CD14-positive monocyte (primary cell): ENCODE measurements at regions not wholly inside any gene's neighbourhood (a gene's known extent, or its start where the extent isn't known, plus 50 kb on each side); places are given as distances from the start of the nearest gene placed in this dataset.

ENCODE experiments used
- DNase-seq, 3 donors: peaks; one replicate each; pipeline ENCODE4 v3.0.0-alpha.2; 2011 to 2022
- H2AFZ ChIP-seq: 2 replicates; pipeline ENCODE4 v1.6.0; 2012; ENCODE audit warnings: mild to moderate bottlenecking, low read depth, low read length, inconsistent platforms; ENCODE audit not compliant: insufficient read depth, poor library complexity, severe bottlenecking
- H3K27ac ChIP-seq, 2 donors: 1 replicate in 1 of 2; 2 replicates in 1 of 2; pipeline ENCODE4 v1.5.1; 2012 to 2013; ENCODE audit warnings: low read length in 2 of 2, control low read depth in 1 of 2, inconsistent platforms in 1 of 2, low read depth in 1 of 2, mild to moderate bottlenecking in 1 of 2
- H3K27me3 ChIP-seq, 2 donors: one replicate each; pipeline versions ENCODE4 v1.6.0 to v1.6.1; 2011 to 2013; ENCODE audit warnings: low read length in 2 of 2; ENCODE audit not compliant: control insufficient read depth in 2 of 2, insufficient read depth in 2 of 2
- H3K36me3 ChIP-seq, 2 donors: replicated peaks in 1 of 2; 1 replicate in 1 of 2; 2 replicates in 1 of 2; pipeline versions ENCODE4 v1.5.1 to v1.6.1; 2012 to 2013; ENCODE audit warnings: low read length in 2 of 2, control low read depth in 1 of 2, inconsistent platforms in 1 of 2, mild to moderate bottlenecking in 1 of 2; ENCODE audit not compliant: insufficient read depth in 2 of 2, control insufficient read depth in 1 of 2
- H3K4me1 ChIP-seq, 2 donors: 1 replicate in 1 of 2; 2 replicates in 1 of 2; pipeline versions ENCODE4 v1.5.1 to v1.6.1; 2012 to 2013; ENCODE audit warnings: low read length in 2 of 2, control low read depth in 1 of 2, inconsistent platforms in 1 of 2, mild to moderate bottlenecking in 1 of 2, moderate library complexity in 1 of 2; ENCODE audit not compliant: insufficient read depth in 2 of 2, control insufficient read depth in 1 of 2
- H3K4me2 ChIP-seq: replicated peaks from 2 replicates; pipeline ENCODE3; 2012; ENCODE audit warnings: low read length, moderate library complexity, mild to moderate bottlenecking; ENCODE audit not compliant: poor library complexity, severe bottlenecking; ENCODE audit errors: extremely low read depth
- H3K4me3 ChIP-seq, 3 experiments: fragments of 200-600 bp in 1 of 3; sonication (generic) in 1 of 3; replicated peaks in 1 of 3; 1 replicate in 2 of 3; 2 replicates in 1 of 3; pipeline ENCODE4 v1.5.1; 2011 to 2013; ENCODE audit warnings: low read length in 3 of 3, mild to moderate bottlenecking in 3 of 3, control low read depth in 2 of 3, low read depth in 2 of 3, inconsistent platforms in 1 of 3, moderate library complexity in 1 of 3
- H3K79me2 ChIP-seq: 2 replicates; pipeline ENCODE4 v1.6.0; 2012; ENCODE audit warnings: mild to moderate bottlenecking, control low read depth, inconsistent platforms, low read length, moderate library complexity; ENCODE audit not compliant: insufficient read depth
- H3K9ac ChIP-seq: 2 replicates; pipeline ENCODE4 v1.6.0; 2017; ENCODE audit warnings: low read length, mild to moderate bottlenecking; ENCODE audit not compliant: insufficient read depth, poor library complexity, severe bottlenecking
- H3K9me3 ChIP-seq, 2 donors: replicated peaks in 1 of 2; 1 replicate in 1 of 2; 2 replicates in 1 of 2; pipeline versions ENCODE4 v1.5.1 to v1.6.1; 2012 to 2013; ENCODE audit warnings: low read length in 2 of 2, control low read depth in 1 of 2; ENCODE audit not compliant: control insufficient read depth in 1 of 2, insufficient read depth in 1 of 2
- H4K20me1 ChIP-seq: 2 replicates; pipeline ENCODE4 v1.6.0; 2012; ENCODE audit warnings: mild to moderate bottlenecking, low read length, control low read depth, moderate library complexity; ENCODE audit not compliant: insufficient read depth
- H3K27ac Mint-ChIP-seq, 7 donors: one replicate each; pipeline ENCODE4 v1.8.0; 2020; ENCODE audit warnings: mild to moderate bottlenecking in 7 of 7, mixed read lengths in 7 of 7, moderate library complexity in 6 of 7, inconsistent platforms in 2 of 7
- H3K27me3 Mint-ChIP-seq, 3 donors: one replicate each; pipeline ENCODE4 v1.8.0; 2021 to 2022; ENCODE audit warnings: low read depth in 3 of 3, mild to moderate bottlenecking in 3 of 3, mixed read lengths in 3 of 3, moderate library complexity in 3 of 3, inconsistent platforms in 1 of 3
- H3K36me3 Mint-ChIP-seq, 2 donors: one replicate each; pipeline ENCODE4 v1.8.0; 2020; ENCODE audit warnings: mixed read lengths in 2 of 2, inconsistent platforms in 1 of 2, mild to moderate bottlenecking in 1 of 2
- H3K4me1 Mint-ChIP-seq: one replicate; pipeline ENCODE4 v1.8.0; 2020; ENCODE audit warnings: mild to moderate bottlenecking, mixed read lengths
- H3K4me3 Mint-ChIP-seq, 2 donors: one replicate each; pipeline ENCODE4 v1.8.0; 2020; ENCODE audit warnings: mild to moderate bottlenecking in 2 of 2, mixed read lengths in 2 of 2, moderate library complexity in 1 of 2
- H3K9me3 Mint-ChIP-seq, 7 donors: one replicate each; pipeline ENCODE4 v1.8.0; 2020 to 2022; ENCODE audit warnings: mixed read lengths in 7 of 7, mild to moderate bottlenecking in 6 of 7, moderate library complexity in 6 of 7, inconsistent platforms in 2 of 7
- CTCF ChIP-seq: fragments of 200-600 bp; IDR thresholded peaks from one replicate; pipeline ENCODE4 v1.8.0; 2022; ENCODE audit warnings: antibody characterized with exemption, mild to moderate bottlenecking
- WGBS: methylation state at CpG from one replicate; pipeline ENCODE4 v1.1.5; 2013; ENCODE audit warnings: missing lambda C conversion rate; ENCODE audit not compliant: insufficient coverage; 5-methylcytosine and 5-hydroxymethylcytosine counted together
- intact Hi-C, 2 donors: fragments of 100-400 bp; cut with micrococcal nuclease; formaldehyde crosslinking; loops; one replicate each; pipeline versions ENCODE4 v1.15.0 to v1.15.1; 2023

- H2AFZ ChIP-seq = no peak overlapping the region
- H4K20me1 ChIP-seq = no peaks in the 10 kb centered on the region
- H3K4me2 ChIP-seq = no peak overlapping the region
- no peak overlapping the region for H3K4me3 ChIP-seq
- no peaks in the 10 kb centered on the region for H3K4me1 ChIP-seq
- H3K27ac ChIP-seq = no peak overlapping the region
- H3K79me2 ChIP-seq = no peaks in the 10 kb centered on the region
- H3K9me3 ChIP-seq = peaks cover 0 to 17% of the 10 kb centered on the region in 2 donors
- Mint-ChIP-seq H3K27ac (no peak overlapping the region), H3K27me3 (peaks cover 0 to 1% (median 0%) of the 10 kb centered on the region in 3 donors), H3K36me3 (no peaks in the 10 kb centered on the region), H3K4me1 (no peaks in the 10 kb centered on the region), H3K4me3 (no peak overlapping the region), H3K9me3 (peaks cover 6 to 23% (median 13%) of the 10 kb centered on the region in 7 donors)
- intact Hi-C loops = no loop called here
- H3K27me3 ChIP-seq = no peaks in the 10 kb centered on the region
- DNase-seq = no peak
- no CpG with 5 or more reads among the region's 1 CpG for WGBS
- no peak for TF ChIP-seq CTCF
- H3K36me3 ChIP-seq = no peaks in the 10 kb centered on the region
- H3K9ac ChIP-seq = no peak overlapping the region
Measured at GRCh38 chr1:191912517-191912916, 245.7 kb upstream of the RGS18 start.

- H3K27ac ChIP-seq = no peak overlapping the region
- intact Hi-C loops = no loop called here
- Mint-ChIP-seq H3K27ac (no peak overlapping the region), H3K4me3 (no peak overlapping the region), H3K9me3 (peaks cover 6 to 18% (median 10%) of the 10 kb centered on the region in 7 donors), H3K27me3 (no peaks in the 10 kb centered on the region), H3K4me1 (no peaks in the 10 kb centered on the region), H3K36me3 (no peaks in the 10 kb centered on the region)
- H3K4me3 ChIP-seq = no peak overlapping the region
- H2AFZ ChIP-seq = no peak overlapping the region
- no peak overlapping the region for H3K9ac ChIP-seq
- no peaks in the 10 kb centered on the region for H4K20me1 ChIP-seq
- H3K4me1 ChIP-seq = no peaks in the 10 kb centered on the region
- no peak for DNase-seq
- no peak overlapping the region for H3K4me2 ChIP-seq
- TF ChIP-seq CTCF = no peak
- no peaks in the 10 kb centered on the region for H3K79me2 ChIP-seq
- no peaks in the 10 kb centered on the region for H3K27me3 ChIP-seq
- H3K36me3 ChIP-seq = no peaks in the 10 kb centered on the region
- H3K9me3 ChIP-seq = peaks cover 0 to 15% of the 10 kb centered on the region in 2 donors
Measured at GRCh38 chr1:191913260-191913977, 244.8 kb upstream of the RGS18 start.
